ENCODE measurements at regions not wholly inside any gene's neighbourhood (a gene's known extent, or its start where the extent isn't known, plus 50 kb on each side); places are given as distances from the start of the nearest gene placed in this dataset.

DNA sequence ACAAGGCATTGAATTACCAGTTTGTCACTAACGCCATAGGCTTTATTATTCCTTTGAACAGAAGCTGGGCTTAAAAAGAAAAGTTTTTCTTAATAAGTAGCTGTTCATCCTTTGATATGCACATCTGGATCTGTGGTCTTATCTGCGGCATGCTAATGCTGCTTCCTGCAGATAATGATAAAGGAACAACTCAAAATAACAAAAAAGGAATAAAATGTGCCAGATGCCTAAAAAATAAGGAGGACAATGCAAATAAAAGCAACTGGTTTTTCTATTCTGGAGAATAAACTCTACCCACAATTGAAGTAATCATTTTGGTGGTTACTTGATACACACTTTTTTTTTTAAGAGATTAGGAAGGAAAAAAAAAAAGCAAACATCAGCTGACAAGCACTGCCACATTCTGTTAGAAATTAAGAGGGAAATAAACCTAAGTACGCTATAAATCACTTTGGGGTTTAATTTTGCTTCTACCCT is 156.8 kb upstream of the SALL4 start:
- TF ChIP-seq, protein P1, sequence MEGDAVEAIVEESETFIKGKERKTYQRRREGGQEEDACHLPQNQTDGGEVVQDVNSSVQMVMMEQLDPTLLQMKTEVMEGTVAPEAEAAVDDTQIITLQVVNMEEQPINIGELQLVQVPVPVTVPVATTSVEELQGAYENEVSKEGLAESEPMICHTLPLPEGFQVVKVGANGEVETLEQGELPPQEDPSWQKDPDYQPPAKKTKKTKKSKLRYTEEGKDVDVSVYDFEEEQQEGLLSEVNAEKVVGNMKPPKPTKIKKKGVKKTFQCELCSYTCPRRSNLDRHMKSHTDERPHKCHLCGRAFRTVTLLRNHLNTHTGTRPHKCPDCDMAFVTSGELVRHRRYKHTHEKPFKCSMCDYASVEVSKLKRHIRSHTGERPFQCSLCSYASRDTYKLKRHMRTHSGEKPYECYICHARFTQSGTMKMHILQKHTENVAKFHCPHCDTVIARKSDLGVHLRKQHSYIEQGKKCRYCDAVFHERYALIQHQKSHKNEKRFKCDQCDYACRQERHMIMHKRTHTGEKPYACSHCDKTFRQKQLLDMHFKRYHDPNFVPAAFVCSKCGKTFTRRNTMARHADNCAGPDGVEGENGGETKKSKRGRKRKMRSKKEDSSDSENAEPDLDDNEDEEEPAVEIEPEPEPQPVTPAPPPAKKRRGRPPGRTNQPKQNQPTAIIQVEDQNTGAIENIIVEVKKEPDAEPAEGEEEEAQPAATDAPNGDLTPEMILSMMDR (IDR thresholded peaks at IDR 0.05): no peak
- TF ChIP-seq ZFX (IDR thresholded peaks at IDR 0.05; ENCODE audit: borderline replicate concordance): no peak

Data from 22Rv1 (cell line).